Panc1 (cell line): ENCODE measurements at regions not wholly inside any gene's neighbourhood (a gene's known extent, or its start where the extent isn't known, plus 50 kb on each side); places are given as distances from the start of the nearest gene placed in this dataset.

Experiments
- ATAC-seq: fragments of 200-7000 bp; cut with Tn5 transposase; 2 replicates; pipeline ENCODE4 v1.9.1; 2020; ENCODE audit warnings: mild to moderate bottlenecking, moderate library complexity
- BruUV-seq: library from RNA; stranded (reverse); fragments of 400-500 nt; replicated peaks from 2 replicates; lab custom pipeline; 2021; lab: Mats Ljungman, UMichigan
- CTCF ChIA-PET: fragments of 300-600 bp; sonication (Branson Sonifier 250); formaldehyde crosslinking; loops from one replicate; lab custom pipeline; 2022; ENCODE audit warnings: antibody characterized with exemption; lab: Charles Lee
- POLR2A ChIA-PET: fragments of 300-600 bp; sonication (Branson Sonifier 250); formaldehyde crosslinking; loops from one replicate; lab custom pipeline; 2022; ENCODE audit warnings: antibody characterized with exemption; lab: Charles Lee
- DNase-seq: peaks from one replicate; pipeline ENCODE4 v3.0.0-alpha.2; 2010; ENCODE audit warnings: low read depth, low spot score
- H3K27ac ChIP-seq: 2 replicates; pipeline ENCODE4 v1.5.1; 2011; ENCODE audit warnings: mild to moderate bottlenecking, low read length, inconsistent platforms
- H3K27me3 ChIP-seq: fragments of 200-500 bp; sonication (Bioruptor generic); 2 replicates; pipeline ENCODE4 v1.6.0; 2014; ENCODE audit warnings: low read length, inconsistent platforms; ENCODE audit not compliant: control insufficient read depth, insufficient read depth
- H3K36me3 ChIP-seq: fragments of 200-500 bp; sonication (Bioruptor generic); 2 replicates; pipeline ENCODE4 v1.5.1; 2014; ENCODE audit warnings: inconsistent platforms, mild to moderate bottlenecking, low read length, moderate library complexity; ENCODE audit not compliant: control insufficient read depth, insufficient read depth
- H3K4me1 ChIP-seq: 2 replicates; pipeline ENCODE4 v1.5.1; 2011; ENCODE audit warnings: inconsistent platforms, mild to moderate bottlenecking, low read length, moderate library complexity; ENCODE audit not compliant: control insufficient read depth, insufficient read depth
- H3K4me3 ChIP-seq, 2 experiments: 2 replicates each; pipeline ENCODE4 v1.5.1; 2011 to 2012; ENCODE audit warnings: low read depth in 2 of 2, low read length in 2 of 2, mild to moderate bottlenecking in 2 of 2, inconsistent platforms in 1 of 2, moderate library complexity in 1 of 2
- H3K9me3 ChIP-seq: fragments of 200-500 bp; sonication (Bioruptor generic); 2 replicates; pipeline ENCODE4 v1.5.1; 2014; ENCODE audit warnings: low read depth, mild to moderate bottlenecking, inconsistent platforms, low read length, moderate library complexity; ENCODE audit not compliant: control insufficient read depth, insufficient read depth
- POLR2AphosphoS5 ChIP-seq: IDR thresholded peaks from 2 replicates; pipeline ENCODE4 v1.6.1; 2012; ENCODE audit warnings: mild to moderate bottlenecking, low read depth, low read length, moderate library complexity
- SIN3A ChIP-seq: IDR thresholded peaks from 2 replicates; pipeline ENCODE4 v1.6.1; 2012; ENCODE audit warnings: low read depth, mild to moderate bottlenecking, low read length, moderate library complexity, borderline replicate concordance; ENCODE audit not compliant: insufficient read depth
- TCF7L2 ChIP-seq: IDR thresholded peaks from 2 replicates; pipeline ENCODE4 v1.6.1; 2011; ENCODE audit warnings: mild to moderate bottlenecking, low read depth, low read length, inconsistent platforms
- in situ Hi-C: cut with HindIII; loops from 2 replicates; pipeline ENCODE4 v1.10.0; 2016; ENCODE audit warnings: low sequenced_read_pairs, low pct_unique_long_range_greater_than_20kb
- intact Hi-C: fragments of 100-400 bp; cut with micrococcal nuclease; formaldehyde crosslinking; loops from one replicate; pipeline ENCODE4 v1.10.0; 2022; ENCODE audit not compliant: unreplicated experiment
- TF ChIP-seq, protein P1 (sequence below), 2 experiments: IDR thresholded peaks; 2 replicates each; pipeline ENCODE4 v1.6.1; 2011 to 2012; ENCODE audit warnings: low read depth in 2 of 2, control low read depth in 1 of 2, low read length in 1 of 2, mild to moderate bottlenecking in 1 of 2, moderate library complexity in 1 of 2; ENCODE audit not compliant: insufficient read depth in 1 of 2
- TF ChIP-seq, protein P2 (sequence below): fragments of 450-650 bp; IDR thresholded peaks from 2 replicates; pipeline ENCODE4 v1.5.1; 2017; ENCODE audit warnings: mild to moderate bottlenecking

DNA sequence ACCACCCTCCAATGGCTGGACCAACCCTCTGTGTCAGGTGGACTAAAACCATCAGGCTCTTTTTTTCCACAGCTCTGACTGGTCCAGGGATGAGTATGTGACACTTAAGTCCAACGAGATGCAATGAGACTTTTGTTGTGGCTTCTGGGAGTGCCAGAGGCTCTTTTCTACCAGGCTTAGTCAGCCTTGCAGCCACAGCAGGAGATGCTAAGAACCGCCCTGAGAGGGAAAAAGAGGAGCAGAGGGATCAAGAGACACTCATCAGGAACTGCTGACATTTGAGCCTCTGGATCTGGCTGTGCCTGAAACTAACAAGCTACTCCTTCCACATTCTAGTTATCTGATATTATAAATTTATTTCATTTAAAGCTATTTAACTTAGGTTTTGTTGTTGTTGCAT, 270.9 kb upstream of the SULF2 start:
- no TSS peak for BruUV-seq
- Histone ChIP-seq H3K4me3 (no peak overlapping the region), H3K4me1 (no peaks in the 10 kb centered on the region), H3K36me3 (no peaks in the 10 kb centered on the region), H3K27me3 (no peaks in the 10 kb centered on the region; the same call in 1 of the 2 replicates), H3K9me3 (no peaks in the 10 kb centered on the region), H3K27ac (no peak overlapping the region)
- no peak for DNase-seq
- ATAC-seq, result no peak
- ChIA-PET CTCF (no interaction called here), POLR2A (no interaction called here)
- intact Hi-C loops (no loop called here), in situ Hi-C loops (no loop called here)
- TF ChIP-seq TCF7L2, result no peak
- no peak for TF ChIP-seq POLR2AphosphoS5
- TF ChIP-seq, protein P1, sequence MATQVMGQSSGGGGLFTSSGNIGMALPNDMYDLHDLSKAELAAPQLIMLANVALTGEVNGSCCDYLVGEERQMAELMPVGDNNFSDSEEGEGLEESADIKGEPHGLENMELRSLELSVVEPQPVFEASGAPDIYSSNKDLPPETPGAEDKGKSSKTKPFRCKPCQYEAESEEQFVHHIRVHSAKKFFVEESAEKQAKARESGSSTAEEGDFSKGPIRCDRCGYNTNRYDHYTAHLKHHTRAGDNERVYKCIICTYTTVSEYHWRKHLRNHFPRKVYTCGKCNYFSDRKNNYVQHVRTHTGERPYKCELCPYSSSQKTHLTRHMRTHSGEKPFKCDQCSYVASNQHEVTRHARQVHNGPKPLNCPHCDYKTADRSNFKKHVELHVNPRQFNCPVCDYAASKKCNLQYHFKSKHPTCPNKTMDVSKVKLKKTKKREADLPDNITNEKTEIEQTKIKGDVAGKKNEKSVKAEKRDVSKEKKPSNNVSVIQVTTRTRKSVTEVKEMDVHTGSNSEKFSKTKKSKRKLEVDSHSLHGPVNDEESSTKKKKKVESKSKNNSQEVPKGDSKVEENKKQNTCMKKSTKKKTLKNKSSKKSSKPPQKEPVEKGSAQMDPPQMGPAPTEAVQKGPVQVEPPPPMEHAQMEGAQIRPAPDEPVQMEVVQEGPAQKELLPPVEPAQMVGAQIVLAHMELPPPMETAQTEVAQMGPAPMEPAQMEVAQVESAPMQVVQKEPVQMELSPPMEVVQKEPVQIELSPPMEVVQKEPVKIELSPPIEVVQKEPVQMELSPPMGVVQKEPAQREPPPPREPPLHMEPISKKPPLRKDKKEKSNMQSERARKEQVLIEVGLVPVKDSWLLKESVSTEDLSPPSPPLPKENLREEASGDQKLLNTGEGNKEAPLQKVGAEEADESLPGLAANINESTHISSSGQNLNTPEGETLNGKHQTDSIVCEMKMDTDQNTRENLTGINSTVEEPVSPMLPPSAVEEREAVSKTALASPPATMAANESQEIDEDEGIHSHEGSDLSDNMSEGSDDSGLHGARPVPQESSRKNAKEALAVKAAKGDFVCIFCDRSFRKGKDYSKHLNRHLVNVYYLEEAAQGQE (IDR thresholded peaks at IDR 0.05; ENCODE audit: insufficient read depth in 1 of 2, low read depth in 2 of 2, low read length in 1 of 2), result no peak
- no peak for TF ChIP-seq SIN3A
- TF ChIP-seq, protein P2, sequence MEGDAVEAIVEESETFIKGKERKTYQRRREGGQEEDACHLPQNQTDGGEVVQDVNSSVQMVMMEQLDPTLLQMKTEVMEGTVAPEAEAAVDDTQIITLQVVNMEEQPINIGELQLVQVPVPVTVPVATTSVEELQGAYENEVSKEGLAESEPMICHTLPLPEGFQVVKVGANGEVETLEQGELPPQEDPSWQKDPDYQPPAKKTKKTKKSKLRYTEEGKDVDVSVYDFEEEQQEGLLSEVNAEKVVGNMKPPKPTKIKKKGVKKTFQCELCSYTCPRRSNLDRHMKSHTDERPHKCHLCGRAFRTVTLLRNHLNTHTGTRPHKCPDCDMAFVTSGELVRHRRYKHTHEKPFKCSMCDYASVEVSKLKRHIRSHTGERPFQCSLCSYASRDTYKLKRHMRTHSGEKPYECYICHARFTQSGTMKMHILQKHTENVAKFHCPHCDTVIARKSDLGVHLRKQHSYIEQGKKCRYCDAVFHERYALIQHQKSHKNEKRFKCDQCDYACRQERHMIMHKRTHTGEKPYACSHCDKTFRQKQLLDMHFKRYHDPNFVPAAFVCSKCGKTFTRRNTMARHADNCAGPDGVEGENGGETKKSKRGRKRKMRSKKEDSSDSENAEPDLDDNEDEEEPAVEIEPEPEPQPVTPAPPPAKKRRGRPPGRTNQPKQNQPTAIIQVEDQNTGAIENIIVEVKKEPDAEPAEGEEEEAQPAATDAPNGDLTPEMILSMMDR, result no peak

DNA sequence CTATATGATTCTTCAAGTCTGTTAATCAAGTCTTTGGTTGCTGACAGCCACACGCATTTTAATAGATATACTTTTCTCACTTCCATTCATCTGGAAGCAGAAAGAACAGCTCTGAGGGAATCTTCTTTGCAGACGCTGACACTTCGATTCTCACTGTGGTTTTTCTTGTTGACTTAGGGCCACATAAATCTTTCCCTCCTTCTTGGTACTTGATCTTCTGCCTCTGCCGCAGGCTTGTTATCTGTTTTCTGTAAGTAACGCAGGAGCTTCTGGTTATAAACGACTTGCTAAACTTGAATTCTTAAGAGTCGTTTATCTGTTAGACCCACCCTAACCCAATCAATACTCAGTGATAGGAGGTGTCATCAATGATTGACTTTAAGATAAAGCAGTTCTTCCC, 268.8 kb upstream of the SULF2 start:
- no peaks in the 10 kb centered on the region for H3K9me3 ChIP-seq
- ATAC-seq, result no peak
- H3K27me3 ChIP-seq, result peaks cover 2% of the 10 kb centered on the region; the same call in 1 of the 2 replicates
- H3K4me1 ChIP-seq, result no peaks in the 10 kb centered on the region
- TF ChIP-seq SIN3A, result no peak
- TF ChIP-seq, protein P1 (IDR thresholded peaks at IDR 0.05; ENCODE audit: insufficient read depth in 1 of 2, low read depth in 2 of 2, low read length in 1 of 2), result no peak
- TF ChIP-seq TCF7L2, result no peak
- TF ChIP-seq, protein P2, result no peak
- no peak for TF ChIP-seq POLR2AphosphoS5
- CTCF ChIA-PET, result no interaction called here
- in situ Hi-C loops, result no loop called here
- BruUV-seq, result no TSS peak
- DNase-seq, result no peak
- H3K27ac ChIP-seq, result no peak overlapping the region
- intact Hi-C loops, result no loop called here
- no peaks in the 10 kb centered on the region for H3K36me3 ChIP-seq
- H3K4me3 ChIP-seq, result no peak overlapping the region
- POLR2A ChIA-PET, result no interaction called here
